Middle frontal gyrus (tissue), 1 donor: ENCODE measurements at regions not wholly inside any gene's neighbourhood (a gene's known extent, or its start where the extent isn't known, plus 50 kb on each side); places are given as distances from the start of the nearest gene placed in this dataset.
"Not testable (repeated sequence)": the region's sequence is repeated elsewhere in the genome, so short reads cannot be mapped to it uniquely, and the experiment has no call there.

Experiments used
- DNase-seq: peaks from one replicate; pipeline ENCODE4 v3.0.0-alpha.2; 2015; ENCODE audit warnings: low spot score; ENCODE audit errors: extremely low spot score

DNA sequence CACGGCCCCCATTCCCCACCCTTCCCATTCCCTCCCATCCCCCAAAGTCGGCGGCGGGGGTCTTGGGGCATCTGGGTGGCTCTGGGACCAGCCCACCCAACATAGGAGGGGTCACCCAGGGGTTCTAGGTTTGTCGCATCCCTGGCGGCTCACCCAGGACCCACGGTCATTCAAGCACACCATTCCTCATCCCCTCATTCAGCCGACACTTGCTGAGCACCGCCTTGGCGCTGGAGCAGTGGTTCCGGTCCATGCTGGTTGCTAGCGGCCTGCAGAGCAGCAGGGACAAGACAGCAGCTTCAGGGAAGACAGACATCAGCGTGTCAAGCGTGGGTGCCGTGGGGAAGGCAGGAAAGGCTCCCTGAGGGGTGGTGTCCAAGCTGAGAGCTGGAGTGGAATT is 50.5 kb upstream of the OTOS start:
- no peak for DNase-seq

DNA sequence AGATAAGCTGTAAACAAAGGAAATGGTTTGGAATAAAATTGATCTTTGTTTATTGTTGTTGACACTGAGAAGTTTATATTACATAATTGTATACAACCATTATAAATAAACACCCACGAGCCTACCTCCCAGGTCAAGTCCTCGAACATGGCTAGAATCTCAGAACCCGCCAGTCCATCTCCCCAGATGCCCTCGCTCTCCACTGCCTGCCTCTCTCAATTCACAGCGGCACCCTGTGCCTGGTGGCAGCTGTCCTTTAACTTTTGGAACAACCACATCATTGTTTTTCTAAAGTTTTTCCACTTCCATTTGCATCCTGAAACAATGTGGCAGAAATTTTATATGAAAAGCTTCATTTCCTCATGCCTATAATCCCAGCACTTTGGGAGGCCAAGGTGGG is 52.2 kb upstream of the OTOS start:
- no peak for DNase-seq

DNA sequence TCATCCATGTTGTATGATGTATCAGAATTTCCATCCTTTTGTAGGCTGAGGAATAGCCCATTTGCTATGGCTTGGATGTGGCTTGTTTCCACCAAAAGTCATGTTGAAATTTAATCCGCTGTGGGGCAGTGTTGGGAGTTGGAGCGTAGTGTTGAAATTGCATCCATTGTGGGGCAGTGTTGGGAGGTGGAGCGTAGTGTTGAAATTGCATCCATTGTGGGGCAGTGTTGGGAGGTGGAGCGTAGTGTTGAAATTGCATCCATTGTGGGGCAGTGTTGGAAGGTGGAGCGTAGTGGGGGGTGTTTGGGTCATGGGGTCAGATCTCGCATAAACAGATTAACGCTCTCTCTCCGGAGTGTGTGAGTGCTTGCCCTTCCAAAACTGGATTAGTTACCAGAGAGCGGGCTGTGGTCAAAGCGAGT is 53.9 kb upstream of the OTOS start:
- DNase-seq: not testable (repeated sequence)

DNA sequence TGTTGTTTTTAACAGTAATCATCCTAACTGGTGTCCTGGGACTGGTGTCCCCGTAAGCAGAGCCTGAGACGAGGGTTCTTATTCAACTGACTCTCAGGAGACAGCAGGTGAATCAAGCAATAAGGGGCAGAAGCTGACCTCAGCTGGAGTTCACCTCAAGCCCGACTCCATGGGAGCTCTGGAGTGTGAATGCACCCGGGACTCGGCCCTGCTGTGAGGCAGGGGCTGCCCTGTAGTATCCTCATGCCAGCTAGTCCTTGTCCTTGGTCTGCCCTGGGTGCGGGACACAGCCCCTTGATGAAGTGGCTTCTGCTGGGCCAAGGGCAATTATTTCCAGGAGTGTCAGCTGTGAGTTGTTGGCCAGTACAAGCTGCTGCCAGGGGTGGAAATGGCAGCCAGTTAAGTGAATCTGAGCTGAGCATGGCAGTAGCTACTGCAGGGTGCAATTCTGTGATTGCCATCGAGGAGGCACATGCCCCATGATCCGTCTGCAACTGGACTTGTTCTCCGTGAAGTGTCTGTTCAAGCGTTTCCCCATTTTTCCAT is 54.9 kb upstream of the OTOS start:
- DNase-seq: no peak

DNA sequence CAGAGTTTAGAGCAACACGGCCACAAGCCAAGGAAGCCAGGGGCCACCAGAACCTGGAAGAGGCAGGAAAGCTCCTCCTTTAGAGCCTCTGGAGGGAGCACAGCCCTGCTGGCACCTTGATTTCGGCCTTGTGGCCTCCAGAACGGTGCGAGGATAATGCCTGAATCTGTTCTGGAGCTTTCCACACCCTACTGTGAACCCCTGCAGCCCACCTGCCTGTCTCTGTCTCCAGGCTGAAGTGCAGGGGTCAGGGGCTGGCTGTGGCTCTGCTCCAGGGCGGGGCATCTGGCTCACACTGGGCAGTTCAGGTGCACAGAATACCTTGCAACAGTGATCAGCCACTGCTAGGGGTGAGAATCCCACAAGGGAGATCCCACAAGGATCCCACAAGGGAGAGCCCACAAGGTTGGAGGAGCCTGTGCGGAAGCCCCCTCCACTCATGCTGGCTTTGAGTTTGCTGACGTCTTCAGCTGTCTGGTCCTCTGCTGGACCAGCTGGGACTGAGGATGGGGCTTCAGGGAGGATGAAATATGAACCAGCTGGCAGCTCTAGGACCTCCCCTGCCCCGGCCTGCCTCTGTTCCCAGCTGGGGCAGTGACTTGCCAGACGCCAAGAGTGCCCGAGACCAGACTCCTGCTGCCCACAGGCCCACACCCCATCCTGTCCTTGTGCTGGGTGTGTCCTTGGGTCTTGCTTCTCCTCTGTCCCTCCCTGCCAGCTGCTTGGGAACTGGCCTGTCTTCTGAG is 56.4 kb upstream of the OTOS start:
- no peak for DNase-seq

DNA sequence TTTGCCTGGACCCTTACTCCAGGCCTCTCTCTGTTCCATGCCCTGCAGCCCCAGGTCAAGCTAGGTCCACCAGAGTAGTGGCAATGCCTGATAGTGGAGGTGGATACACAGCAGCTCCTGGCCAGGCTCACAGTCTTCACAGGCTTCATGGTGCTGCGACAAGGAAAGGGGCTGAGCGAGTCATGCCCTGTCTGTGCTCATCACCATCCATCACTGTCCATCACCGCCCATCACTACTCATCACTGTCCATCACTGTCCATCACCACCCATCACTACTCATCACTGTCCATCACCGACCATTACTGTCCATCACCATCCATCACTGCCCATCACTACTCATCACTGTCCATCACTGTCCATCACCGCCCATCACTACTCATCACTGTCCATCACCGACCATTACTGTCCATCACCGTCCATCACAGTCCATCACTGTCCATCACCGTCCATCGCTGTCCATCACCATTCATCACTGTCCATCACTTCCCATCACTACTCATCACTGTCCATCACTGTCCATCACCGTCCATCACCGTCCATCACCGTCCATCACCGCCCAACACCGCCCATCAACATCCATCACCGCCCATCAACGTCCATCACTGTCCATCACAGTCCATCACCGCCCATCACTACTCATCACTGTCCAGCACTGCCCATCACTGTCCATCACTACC is 57.1 kb upstream of the OTOS start:
- no peak for DNase-seq

DNA sequence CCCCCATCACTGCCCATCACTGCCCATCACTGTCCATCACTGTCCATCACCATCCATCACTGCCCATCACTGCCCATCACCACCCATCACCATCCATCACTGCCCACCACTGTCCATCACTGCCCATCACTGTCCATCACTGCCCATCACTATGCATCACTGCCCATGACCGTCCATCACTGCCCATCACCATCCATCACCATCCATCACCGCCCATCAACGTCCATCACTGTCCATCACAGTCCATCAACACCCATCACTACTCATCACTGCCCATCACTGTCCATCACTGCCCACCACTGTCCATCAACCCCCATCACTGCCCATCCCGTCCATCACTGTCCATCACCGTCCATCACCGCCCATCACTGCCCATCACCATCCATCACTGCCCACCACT is 57.8 kb upstream of the OTOS start:
- DNase-seq: no peak

DNA sequence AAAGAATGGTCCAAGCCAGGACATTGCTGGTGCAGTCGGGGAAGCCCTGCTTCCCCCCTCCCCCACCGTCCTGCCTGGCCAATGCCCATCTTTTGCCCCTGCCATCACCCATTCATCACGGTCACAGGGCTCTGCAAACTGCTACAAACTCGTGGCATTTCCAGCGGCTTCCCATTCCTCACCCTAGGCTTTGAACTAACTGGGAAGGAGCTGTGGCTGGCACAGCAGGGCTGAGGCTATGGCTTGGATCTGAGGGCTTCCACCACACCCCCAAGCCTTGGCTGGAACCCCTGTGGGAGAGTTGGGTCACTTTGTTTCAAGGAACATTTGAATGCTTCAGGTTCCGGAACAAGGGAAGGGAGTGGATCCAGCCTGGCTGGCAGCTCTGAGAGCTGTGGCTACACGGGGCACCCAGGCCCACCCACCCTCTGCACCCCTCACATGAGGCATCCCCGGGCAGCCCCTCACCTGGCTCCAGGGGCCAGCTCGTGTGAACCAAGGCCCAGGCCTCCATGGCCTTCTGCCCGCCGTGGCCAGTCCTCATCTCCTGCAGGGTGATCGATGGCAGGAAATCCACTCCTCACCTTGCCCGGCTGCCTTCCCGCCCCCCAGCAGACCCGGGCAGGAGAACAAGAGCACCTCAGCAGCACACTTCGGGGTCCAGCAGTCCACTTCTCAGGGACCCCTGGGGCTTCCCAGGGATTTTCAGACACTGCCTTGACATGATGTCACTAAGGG is 58.8 kb upstream of the OTOS start:
- DNase-seq: no peak

DNA sequence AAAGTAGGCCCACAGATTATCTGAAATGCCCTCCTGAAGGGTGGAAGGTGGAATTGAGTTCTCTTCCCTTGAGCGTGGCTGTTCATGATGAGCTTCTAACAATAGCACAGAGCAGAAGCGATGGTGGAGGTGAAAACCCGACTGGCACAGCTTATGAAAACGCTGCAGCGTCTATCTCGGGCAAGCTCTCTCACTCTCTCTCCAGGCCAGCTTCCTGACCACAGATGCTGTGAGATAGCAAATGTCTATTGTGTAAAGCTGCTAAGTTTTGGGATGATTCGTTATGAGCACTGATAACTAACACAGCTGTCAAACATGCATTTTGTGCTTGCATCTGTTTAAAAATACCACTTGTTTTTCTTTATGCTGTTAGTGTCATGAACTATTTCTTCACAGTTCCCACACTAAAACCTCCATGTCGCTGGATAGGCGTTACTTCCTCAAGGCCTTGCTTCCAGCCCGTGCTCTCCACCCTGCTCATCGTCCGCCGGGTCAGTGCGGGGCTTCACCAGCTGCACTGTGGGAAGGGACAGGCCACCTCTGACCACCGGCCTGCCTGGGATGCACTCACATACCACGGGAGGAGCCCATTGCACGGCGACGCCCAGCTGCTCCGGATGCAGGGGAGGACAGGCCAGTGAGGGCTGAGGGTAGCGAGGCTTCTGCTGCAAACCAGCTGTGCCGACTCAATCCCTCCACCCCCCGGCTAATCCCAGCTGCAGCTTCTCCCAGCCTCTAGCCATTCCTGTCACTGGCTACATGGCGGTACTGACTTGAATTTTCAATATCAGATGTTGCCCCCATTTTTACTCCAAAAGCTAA is 60.0 kb upstream of the OTOS start:
- no peak for DNase-seq

DNA sequence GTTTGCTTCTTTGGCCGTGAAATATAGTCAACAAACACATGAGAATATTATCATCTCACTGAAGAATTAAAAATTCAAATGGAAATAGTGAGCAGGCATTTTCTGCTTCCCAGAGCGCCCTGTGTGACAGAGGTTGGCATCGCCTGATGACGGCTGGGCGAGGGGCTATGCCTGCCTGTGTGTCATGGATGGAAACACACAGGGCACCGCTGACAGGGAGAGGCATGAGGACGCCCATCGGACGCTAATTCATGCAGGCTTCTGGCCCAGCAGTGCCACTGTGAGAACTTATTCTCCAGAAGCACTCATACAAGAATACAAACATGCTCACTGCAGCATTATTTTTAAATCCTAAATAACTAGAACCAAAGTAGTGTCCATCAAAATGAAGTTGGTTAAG is 61.4 kb upstream of the OTOS start:
- DNase-seq: no peak

DNA sequence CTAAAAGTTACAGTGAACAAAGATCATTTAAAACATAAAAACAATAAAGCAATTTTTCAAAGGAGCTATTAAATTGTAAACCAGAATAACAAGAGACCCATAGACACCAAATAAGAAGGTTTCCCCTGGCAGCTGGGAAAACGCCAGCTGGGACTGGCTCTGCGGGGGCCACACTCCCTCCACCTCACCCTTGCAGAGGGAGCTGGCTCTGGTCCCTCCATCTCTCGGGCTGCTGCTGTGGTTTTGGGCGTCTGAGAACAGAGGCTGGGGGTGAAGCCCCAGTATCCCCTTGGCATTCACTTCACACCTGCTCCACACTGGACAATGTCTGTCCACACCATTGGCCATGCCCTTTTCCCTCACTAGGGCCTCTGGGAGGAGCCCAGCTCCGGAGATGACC is 62.1 kb upstream of the OTOS start:
- DNase-seq: no peak

DNA sequence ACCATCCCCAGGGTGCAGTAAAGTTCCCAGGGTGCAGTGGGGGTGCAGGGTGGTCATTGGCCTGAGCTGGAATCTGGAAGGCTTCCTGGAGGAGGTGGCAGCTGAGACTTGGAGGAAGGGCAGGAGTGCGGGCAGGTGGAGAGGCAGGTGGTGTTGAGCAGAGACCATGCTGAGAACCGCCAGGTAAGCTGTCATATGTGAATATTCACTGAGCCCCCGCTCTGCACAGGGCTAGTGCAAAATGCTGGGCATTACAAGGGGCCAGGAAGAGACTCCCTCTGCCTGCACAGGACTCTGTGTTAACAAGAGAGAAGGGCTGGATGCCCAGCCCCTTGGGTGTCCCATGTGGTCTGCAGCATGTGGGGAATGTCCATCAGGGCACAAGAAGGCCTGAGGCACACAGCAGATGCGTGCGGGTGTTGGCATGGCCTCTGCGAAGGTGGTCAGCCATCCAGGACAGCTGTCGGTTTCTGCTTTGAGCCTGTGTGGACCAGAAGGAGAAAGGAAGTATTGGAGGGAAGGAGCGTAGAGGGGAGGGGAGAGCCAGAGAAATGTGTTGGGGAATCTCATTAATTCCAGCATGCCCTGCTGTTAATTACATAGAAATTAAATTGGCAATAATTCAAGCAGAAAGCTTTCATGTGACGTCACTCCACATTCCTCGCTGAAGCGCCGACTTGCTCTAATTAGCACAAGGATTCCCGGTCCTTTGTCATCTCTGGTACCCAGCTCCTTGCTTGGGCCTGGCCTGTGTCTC is 62.8 kb upstream of the OTOS start:
- DNase-seq: no peak

DNA sequence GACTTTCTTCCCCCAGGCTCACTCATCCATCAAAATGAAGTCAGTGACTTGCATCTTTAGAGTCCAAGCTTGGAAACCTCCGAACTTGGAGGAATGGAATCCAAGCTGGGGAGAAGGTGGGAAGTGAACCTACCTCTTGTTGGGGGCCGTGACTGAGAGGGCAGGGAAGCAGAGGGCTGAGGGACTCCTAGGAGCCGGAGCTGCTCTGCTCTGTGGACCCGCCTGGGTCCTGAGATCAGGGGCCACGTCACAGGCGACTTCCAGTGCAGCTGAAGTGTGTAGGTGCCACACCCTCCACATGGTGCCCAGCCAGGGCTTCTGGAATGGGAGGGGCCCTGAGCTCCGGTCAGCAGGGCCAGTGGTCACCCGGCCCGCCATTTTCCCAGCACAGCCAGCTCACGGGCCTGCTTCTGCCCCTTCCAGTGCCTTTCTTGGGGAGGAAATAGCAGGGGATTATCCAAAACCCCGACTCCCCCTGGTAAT is 63.4 kb upstream of the OTOS start:
- DNase-seq: no peak

DNA sequence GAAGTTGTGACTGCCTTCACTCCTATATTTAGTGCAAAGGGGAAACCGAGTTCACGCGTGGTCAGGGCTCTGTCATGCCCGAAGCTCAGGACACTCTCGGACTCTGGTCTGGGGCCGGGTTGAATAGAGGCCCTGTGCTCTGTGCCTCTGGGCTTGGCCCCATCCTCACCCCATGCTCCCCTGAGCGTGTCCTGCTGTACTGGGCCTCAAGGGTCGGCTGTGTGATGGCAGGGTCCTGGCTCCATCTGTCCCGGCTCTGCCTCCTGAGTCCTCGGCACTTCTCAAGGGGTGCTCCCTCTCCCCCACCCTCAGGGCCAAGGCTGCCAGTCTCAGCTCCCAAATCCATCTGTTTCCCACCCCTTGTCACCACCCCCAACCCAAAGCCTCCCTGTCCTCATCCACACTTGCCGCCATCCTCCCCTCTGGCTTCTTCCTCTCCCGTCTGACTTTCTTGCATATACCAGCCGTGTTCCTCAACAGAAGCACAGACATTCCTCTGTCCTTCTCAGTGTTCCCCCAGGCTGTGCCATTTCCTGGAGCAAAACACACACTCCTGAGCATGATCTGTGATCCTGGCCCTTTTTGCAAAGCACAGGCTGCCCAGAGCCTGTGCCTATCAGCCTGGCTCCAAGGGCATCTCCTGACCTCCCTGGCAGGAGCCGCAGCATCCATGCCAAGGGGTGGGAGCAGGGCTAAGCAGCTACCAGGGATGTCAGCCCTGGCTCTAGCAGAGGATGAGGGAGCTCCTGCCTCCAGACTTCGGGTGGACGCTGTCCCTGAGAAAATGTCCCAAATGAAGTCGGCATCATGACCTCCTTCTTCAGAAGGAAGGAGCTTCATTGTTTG is 64.2 kb upstream of the OTOS start:
- no peak for DNase-seq

DNA sequence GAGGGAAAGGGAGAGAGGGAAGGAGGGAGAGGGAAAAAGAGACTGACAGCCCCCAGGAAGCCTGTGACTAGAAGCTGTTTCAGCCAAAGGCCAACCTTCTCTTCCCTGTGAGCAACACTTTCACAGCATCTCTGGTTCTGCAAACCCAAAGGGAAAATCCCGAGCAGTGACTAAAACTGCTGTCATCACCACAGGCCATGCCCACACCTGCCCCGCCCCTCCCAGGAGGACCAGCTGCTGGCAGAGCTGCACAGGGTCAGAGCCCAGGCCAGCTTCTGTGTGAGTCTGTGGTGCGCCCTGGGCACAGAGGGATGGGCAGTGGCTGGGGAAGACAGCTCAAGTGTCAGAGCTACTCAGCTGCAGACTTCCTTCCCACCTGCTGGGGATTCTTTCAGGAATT is 64.9 kb upstream of the OTOS start:
- DNase-seq: no peak

DNA sequence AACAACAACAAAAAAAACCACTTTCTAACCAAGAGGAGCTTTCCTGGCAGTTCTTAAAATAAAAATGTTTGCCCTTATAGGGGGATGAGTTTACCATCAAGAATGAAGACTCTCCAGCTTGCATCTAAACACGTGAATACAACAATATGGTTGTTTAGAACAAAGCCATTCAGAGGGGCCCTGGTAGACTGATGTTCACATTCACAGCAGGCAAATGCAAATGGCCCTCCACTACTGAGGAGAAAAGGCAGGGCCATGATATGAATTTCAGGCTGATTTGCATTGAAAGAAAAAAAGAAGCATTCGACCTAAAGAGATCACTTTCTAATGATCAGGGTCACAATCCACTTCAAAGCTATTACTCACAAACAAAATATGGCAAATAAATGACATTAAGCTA is 65.3 kb upstream of the OTOS start:
- DNase-seq: no peak

DNA sequence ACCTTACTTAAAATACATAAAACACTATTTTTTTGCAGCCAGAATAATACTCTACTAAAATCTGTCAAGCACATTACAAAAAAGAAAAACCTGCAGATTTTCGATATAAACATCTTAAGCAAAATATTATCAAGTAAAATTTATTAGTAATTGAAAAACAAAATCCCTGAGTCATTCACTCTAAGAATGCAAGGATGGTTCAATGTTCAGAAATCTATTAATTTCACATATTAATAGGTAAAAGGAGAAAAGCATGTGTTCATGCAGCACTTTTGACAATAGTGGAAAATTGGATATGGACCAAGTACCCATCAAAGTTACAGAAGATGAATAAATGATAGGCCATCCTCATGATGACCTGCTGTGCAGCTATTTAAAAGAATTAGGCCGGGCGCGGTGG is 66.2 kb upstream of the OTOS start:
- DNase-seq: no peak

DNA sequence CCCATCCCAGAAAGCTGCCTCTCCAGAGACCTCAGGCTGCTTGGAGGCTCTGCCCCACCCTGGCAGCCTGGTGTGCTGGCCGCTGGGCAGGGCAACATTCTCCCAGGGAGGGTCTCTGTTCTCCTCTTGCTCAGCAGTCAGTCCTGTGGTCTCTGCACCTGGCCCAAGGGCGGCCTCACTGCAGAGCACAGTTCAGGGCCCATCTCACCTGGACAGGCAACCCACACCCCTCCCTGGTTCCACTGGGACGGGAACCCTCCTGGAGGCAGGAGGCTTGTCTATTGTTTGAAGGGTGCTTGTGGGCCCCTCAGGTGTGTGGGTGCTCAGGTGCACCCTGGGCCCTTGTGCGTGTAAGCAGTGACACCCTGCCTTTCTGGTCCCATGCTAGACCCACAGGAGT is 67.2 kb upstream of the OTOS start:
- DNase-seq: no peak

DNA sequence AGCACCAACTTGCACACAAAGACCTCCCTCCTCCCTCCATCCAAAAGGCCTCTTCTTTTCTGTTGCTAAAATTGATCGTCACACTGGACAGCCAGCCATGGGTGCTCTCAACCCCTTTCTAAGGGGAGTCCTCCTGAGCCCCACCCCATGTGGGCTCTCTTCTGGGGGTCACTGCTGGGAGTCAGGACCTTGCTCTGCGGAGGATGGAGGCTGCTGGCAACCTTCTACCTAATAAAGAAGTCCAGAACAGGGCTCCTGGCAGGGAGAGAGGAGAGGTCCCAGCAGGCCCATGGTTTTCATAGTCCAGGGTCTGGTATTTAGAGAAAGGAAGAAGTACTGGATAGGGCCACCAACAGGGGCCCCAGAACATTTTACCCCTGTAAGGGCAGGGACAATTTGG is 67.6 kb upstream of the OTOS start:
- DNase-seq: no peak
